WTC11 (cell line): ENCODE measurements at regions not wholly inside any gene's neighbourhood (a gene's known extent, or its start where the extent isn't known, plus 50 kb on each side); places are given as distances from the start of the nearest gene placed in this dataset.
"Not testable (repeated sequence)": the region's sequence is repeated elsewhere in the genome, so short reads cannot be mapped to it uniquely, and the experiment has no call there.

Experiments
- ATF3 ChIP-seq: sonication (generic); formaldehyde crosslinking; conservative IDR thresholded peaks from 2 replicates; pipeline ENCODE4 v1.8.1; 2022; ENCODE audit warnings: mild to moderate bottlenecking, missing genetic modification reagents
- CREB1 ChIP-seq: sonication (generic); formaldehyde crosslinking; IDR thresholded peaks from 2 replicates; pipeline ENCODE4 v1.8.0; 2023; ENCODE audit warnings: mild to moderate bottlenecking, missing genetic modification reagents
- CREM ChIP-seq: sonication (generic); formaldehyde crosslinking; IDR thresholded peaks from 2 replicates; pipeline ENCODE4 v1.8.1; 2022; ENCODE audit warnings: mild to moderate bottlenecking, missing genetic modification reagents, moderate library complexity
- ELF4 ChIP-seq: sonication (generic); formaldehyde crosslinking; IDR thresholded peaks from 2 replicates; pipeline ENCODE4 v1.8.1; 2022; ENCODE audit warnings: low read depth, mild to moderate bottlenecking, moderate library complexity, missing genetic modification reagents
- JUN ChIP-seq: sonication (generic); formaldehyde crosslinking; IDR thresholded peaks from 2 replicates; pipeline ENCODE4 v1.8.0; 2023; ENCODE audit warnings: mild to moderate bottlenecking, missing genetic modification reagents
- MAX ChIP-seq: sonication (generic); formaldehyde crosslinking; IDR thresholded peaks from 2 replicates; pipeline ENCODE4 v1.8.0; 2022; ENCODE audit warnings: mild to moderate bottlenecking, missing genetic modification reagents
- PREB ChIP-seq: sonication (generic); formaldehyde crosslinking; IDR thresholded peaks from 2 replicates; pipeline ENCODE4 v1.8.1; 2022; ENCODE audit warnings: mild to moderate bottlenecking, missing genetic modification reagents, moderate library complexity, borderline replicate concordance
- PRRX2 ChIP-seq: fragments of 250-450 bp; sonication (Bioruptor Pico); IDR thresholded peaks from 2 replicates; pipeline ENCODE4 v1.8.0; 2021; ENCODE audit warnings: mild to moderate bottlenecking
- SMAD4 ChIP-seq: sonication (generic); formaldehyde crosslinking; IDR thresholded peaks from 2 replicates; pipeline ENCODE4 v1.8.0; 2022; ENCODE audit warnings: mild to moderate bottlenecking, missing genetic modification reagents
- ZNF317 ChIP-seq: sonication (generic); formaldehyde crosslinking; IDR thresholded peaks from 2 replicates; pipeline ENCODE4 v1.8.1; 2023; ENCODE audit warnings: low read depth, mild to moderate bottlenecking, moderate library complexity, missing genetic modification reagents, borderline replicate concordance
- TF ChIP-seq, protein P1 (sequence below): fragments of 200-600 bp; IDR thresholded peaks from 2 replicates; pipeline ENCODE4 v1.8.0; 2022; ENCODE audit warnings: antibody characterized with exemption
- TF ChIP-seq, protein P2 (sequence below): sonication (generic); formaldehyde crosslinking; IDR thresholded peaks from 2 replicates; pipeline ENCODE4 v1.8.1; 2023; ENCODE audit warnings: mild to moderate bottlenecking, moderate library complexity, missing genetic modification reagents
- TF ChIP-seq, protein P3 (sequence below): sonication (generic); formaldehyde crosslinking; IDR thresholded peaks from 2 replicates; pipeline ENCODE4 v1.8.0; 2022; ENCODE audit warnings: mild to moderate bottlenecking, missing genetic modification reagents

DNA sequence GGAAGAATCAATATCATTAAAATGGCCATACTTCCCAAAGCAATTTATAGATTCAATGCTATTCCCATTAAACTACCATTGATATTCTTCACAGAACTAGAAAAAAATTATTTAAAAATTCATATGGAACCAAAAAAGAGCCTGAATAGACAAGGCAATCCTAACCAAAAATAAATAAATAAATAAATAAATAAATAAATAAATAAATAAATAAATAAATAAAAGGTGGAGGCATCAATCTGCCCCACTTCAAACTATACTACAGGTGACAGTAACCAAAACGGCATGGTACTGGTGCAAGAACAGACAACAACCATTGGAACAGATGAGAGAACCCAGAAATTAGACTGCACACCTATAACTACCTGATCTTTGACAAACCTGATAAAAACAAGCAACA, 598.5 kb upstream of the GRM3 start:
- not testable (repeated sequence) for TF ChIP-seq SMAD4; CREB1 (CRISPR knock-in tag); ELF4 (CRISPR knock-in tag); MAX; PRRX2 (CRISPR knock-in tag); PREB (CRISPR knock-in tag); CREM (CRISPR knock-in tag); JUN (CRISPR knock-in tag); ZNF317 (CRISPR knock-in tag); ATF3 (CRISPR knock-in tag)
- TF ChIP-seq, protein P1, sequence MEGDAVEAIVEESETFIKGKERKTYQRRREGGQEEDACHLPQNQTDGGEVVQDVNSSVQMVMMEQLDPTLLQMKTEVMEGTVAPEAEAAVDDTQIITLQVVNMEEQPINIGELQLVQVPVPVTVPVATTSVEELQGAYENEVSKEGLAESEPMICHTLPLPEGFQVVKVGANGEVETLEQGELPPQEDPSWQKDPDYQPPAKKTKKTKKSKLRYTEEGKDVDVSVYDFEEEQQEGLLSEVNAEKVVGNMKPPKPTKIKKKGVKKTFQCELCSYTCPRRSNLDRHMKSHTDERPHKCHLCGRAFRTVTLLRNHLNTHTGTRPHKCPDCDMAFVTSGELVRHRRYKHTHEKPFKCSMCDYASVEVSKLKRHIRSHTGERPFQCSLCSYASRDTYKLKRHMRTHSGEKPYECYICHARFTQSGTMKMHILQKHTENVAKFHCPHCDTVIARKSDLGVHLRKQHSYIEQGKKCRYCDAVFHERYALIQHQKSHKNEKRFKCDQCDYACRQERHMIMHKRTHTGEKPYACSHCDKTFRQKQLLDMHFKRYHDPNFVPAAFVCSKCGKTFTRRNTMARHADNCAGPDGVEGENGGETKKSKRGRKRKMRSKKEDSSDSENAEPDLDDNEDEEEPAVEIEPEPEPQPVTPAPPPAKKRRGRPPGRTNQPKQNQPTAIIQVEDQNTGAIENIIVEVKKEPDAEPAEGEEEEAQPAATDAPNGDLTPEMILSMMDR, result not testable (repeated sequence)
- TF ChIP-seq, protein P2, sequence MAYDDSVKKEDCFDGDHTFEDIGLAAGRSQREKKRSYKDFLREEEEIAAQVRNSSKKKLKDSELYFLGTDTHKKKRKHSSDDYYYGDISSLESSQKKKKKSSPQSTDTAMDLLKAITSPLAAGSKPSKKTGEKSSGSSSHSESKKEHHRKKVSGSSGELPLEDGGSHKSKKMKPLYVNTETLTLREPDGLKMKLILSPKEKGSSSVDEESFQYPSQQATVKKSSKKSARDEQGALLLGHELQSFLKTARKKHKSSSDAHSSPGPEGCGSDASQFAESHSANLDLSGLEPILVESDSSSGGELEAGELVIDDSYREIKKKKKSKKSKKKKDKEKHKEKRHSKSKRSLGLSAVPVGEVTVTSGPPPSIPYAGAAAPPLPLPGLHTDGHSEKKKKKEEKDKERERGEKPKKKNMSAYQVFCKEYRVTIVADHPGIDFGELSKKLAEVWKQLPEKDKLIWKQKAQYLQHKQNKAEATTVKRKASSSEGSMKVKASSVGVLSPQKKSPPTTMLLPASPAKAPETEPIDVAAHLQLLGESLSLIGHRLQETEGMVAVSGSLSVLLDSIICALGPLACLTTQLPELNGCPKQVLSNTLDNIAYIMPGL, result not testable (repeated sequence)
- TF ChIP-seq, protein P3, sequence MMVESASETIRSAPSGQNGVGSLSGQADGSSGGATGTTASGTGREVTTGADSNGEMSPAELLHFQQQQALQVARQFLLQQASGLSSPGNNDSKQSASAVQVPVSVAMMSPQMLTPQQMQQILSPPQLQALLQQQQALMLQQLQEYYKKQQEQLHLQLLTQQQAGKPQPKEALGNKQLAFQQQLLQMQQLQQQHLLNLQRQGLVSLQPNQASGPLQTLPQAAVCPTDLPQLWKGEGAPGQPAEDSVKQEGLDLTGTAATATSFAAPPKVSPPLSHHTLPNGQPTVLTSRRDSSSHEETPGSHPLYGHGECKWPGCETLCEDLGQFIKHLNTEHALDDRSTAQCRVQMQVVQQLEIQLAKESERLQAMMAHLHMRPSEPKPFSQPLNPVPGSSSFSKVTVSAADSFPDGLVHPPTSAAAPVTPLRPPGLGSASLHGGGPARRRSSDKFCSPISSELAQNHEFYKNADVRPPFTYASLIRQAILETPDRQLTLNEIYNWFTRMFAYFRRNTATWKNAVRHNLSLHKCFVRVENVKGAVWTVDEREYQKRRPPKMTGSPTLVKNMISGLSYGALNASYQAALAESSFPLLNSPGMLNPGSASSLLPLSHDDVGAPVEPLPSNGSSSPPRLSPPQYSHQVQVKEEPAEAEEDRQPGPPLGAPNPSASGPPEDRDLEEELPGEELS, result not testable (repeated sequence)
